ENCODE measurements at regions not wholly inside any gene's neighbourhood (a gene's known extent, or its start where the extent isn't known, plus 50 kb on each side); places are given as distances from the start of the nearest gene placed in this dataset.

- Mint-ChIP-seq H3K27me3 (no peaks in the 10 kb centered on the region), H3K36me3 (ENCODE audit: low read depth) (peaks cover 53% of the 10 kb centered on the region), H3K9me3 (no peaks in the 10 kb centered on the region), H3K27ac (no peak overlapping the region), H3K4me3 (no peak overlapping the region), H3K4me1 (ENCODE audit: low read depth) (peaks cover 74% of the 10 kb centered on the region)
- CTCF ChIA-PET, result no interaction called here
- DNase-seq, result no peak
- TF ChIP-seq CTCF (IDR thresholded peaks at IDR 0.05), result no peak
- intact Hi-C loops (cut with micrococcal nuclease), result no loop called here
- ATAC-seq, result no peak
- POLR2A ChIA-PET, result no interaction called here
Measured at GRCh38 chr1:21341022-21341421, 50.8 kb upstream of the ECE1 start.

GRCh38 chr1:21340230-21340945 lies 50.1 kb upstream of the ECE1 start:
- no peak for TF ChIP-seq CTCF (IDR thresholded peaks at IDR 0.05)
- peaks cover 54% of the 10 kb centered on the region for H3K36me3 Mint-ChIP-seq (ENCODE audit: low read depth)
- CTCF ChIA-PET, result interaction anchor here (4.1 kb wide), 1 partner anchor 28 kb away, joined by 17 read pairs; no protein-coding TSS in a partner anchor
- ATAC-seq (no peak), DNase-seq (no peak)
- no peaks in the 10 kb centered on the region for H3K9me3 Mint-ChIP-seq
- intact Hi-C loops (cut with micrococcal nuclease), result no loop called here
- H3K4me1 Mint-ChIP-seq (ENCODE audit: low read depth), result peaks cover 80% of the 10 kb centered on the region
- H3K4me3 Mint-ChIP-seq, result no peak overlapping the region
- H3K27ac Mint-ChIP-seq, result no peak overlapping the region
- H3K27me3 Mint-ChIP-seq, result no peaks in the 10 kb centered on the region
- POLR2A ChIA-PET, result no interaction called here
